HG02798 (cell line): ENCODE measurements at regions not wholly inside any gene's neighbourhood (a gene's known extent, or its start where the extent isn't known, plus 50 kb on each side); places are given as distances from the start of the nearest gene placed in this dataset.

Experiments used
- ATAC-seq: cut with Tn5 transposase; IDR thresholded peaks from one replicate; pipeline ENCODE4 v1.9.1; 2021; ENCODE audit warnings: mild to moderate bottlenecking; ENCODE audit not compliant: unreplicated experiment, poor library complexity

DNA sequence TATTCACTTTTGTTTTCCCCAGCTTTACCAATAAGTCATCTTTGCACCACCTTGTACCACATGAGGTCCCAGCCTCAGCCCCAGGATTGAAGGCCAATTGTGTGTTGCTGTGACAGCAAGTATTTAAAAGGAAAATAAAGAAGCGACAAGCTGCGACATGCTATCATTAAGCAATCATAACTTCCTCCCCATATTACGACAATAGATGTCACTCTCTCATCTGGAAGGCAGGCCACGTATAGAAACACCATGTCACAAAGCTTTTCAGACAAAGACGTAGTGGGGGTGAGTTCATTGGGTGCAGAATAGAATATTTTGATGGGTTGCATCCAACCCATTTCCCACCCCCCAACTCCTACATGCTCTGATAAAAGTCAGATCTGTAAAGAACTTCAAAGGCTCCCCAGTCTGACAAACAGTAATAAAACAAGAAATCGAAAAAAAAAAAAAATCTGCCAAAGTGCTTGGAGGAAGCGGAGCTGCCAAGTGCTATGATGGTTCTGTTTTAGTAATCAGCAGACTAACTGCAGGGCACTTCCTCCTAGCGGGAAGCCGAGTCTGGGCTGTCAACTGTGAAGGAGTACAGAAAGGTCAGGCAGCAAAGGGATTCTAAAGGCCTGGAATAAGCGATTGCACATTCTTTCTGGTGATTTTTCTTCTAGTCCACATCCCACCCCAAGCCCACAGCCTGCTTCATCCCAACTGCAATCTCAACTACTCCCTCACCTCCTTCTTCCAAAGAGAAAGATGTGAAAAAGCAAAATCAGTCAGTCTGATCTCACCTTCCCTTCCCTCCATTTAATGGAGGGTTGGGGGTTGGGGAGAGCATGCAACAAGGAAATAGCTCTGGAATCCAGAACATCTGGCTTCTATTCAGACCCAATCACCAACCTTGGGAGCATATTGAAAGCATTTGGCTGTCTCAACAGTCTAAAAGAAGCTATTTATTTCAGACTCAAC, 131.4 kb upstream of the UBASH3B start:
- ATAC-seq: no peak

DNA sequence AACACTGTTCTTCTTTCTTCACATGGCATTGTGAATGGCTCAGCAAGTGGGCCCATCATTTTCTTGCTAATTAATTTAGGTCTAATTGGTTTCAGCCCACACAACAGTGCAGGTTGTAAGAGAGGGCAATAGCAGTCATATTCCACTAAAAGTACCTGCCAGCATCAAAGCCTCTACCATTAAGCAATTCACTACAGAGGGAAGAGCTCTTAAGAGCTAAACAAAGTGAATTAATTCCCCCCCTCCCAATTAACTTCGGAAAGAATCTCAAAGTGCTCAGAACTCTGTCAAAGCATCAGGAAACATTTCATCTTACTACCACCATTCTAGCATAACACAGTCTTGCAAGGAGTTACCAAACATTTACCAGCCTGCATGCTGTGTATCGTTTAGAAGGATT, 133.9 kb upstream of the UBASH3B start:
- ATAC-seq: no peak

DNA sequence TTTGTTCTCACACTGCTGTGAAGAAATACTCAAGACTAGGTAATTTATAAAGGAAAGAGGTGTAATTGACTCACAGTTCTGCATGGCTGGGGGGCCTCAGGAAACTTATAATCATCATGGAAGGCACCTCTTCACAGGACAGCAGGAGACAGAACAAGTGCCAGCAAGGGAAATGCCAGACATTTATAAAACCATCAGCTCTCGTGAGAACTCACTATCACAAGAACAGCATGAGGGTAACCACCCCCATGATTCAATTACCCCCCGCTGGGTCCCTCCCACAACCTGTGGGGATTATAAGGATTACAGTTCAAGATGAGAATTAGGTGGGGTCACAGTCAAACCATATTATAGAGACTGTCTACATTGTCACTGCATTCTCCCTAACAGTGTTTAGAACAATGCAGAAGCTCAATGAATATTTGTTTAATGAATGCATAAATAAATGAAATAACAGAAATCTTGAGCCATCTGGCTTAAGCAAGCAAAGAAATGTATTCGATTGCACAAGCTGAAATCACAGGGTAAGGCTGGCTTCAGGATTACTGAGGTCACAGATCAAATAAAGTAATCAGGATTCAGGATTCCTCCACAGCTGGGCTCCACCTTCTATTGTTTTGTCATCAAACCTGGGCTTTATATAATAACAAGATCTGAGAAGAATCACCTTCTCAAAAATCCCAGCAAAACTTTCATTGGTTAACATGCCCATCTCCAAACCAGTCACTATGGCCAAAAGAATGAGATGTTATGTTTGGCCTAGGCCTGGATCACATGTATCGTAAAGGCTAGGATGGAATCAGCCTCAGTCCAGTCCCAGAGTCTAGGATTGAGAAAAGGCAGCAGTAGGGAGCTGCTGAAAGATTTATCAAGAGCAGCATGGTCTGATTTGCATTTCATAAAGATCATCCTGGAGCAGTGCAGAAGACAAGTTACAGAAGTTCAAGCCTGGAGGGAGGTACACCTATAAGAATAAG, 137.8 kb upstream of the UBASH3B start:
- ATAC-seq: no peak

DNA sequence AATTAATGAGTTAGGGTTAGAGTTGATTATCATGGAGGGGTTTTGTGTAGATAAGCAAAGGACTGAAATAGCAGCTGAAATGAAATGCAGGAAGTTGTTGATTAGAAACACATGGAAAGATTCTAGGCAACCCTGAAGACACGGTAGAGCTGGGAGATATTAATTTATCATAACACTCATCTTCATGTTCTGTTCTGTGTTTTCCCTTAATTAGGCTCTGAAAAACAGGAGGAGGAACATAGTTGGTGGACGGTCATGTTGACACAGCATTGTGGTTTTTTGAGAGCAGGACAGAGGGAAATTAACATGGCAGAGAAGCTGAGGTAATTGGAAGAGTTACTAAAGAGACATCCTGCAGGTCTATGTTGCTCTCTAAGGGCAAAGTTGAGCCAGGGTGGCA, 138.8 kb upstream of the UBASH3B start:
- no peak for ATAC-seq

DNA sequence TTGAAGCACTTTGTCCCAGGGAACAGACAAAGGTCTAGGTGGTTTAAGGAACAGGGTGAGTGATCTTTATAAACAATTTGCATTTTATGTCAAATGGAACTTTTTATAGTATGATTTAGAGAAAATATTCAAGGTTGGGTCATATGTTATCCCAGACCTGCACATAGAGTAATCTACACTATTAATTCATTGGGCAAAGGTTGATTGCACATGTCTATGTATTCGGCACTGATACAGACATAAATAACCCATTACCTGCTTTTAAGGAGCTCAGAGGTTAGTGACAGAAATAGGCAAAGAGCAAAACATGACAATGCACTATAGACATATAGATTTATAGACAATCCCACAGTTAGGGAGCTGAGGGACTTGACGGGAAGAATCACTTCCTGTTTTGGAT, 141.5 kb upstream of the UBASH3B start:
- no peak for ATAC-seq

DNA sequence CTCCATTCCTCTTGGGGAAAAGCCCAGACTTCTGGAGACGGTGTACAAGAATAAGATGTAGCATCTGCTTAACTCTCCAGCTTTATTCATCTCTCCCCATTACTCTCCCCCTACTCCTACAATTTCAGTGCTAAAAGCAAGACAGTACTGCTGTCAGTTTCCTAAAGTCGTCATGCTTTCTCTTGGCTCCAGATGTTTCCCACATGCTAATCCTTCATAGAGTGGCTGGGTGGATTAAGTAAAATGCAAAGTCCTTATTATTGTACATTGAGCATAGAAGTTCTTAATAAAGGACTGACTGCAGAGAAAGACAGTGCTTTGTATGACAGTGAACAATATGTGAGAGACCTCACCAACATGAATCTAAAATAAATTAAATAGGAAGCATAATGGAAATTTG, 142.2 kb upstream of the UBASH3B start:
- no peak for ATAC-seq

DNA sequence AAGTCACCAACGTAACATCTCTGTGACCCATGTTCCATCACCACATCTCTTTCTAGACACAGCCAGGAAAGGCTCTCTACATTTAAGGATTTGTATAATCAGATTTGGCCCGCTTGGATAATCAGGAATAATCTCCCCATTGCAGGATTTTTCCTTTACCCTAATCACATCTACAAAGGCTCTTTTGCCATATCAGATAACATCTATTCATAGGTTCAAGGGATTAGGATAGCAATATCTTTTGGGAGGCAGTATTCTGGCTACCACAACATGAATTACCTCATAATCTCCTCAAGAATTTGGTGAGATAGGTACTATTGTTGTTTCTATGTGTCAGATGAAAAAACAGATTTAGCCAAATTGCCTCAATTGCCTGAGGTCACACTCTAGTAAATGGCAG, 142.8 kb upstream of the UBASH3B start:
- ATAC-seq: no peak

DNA sequence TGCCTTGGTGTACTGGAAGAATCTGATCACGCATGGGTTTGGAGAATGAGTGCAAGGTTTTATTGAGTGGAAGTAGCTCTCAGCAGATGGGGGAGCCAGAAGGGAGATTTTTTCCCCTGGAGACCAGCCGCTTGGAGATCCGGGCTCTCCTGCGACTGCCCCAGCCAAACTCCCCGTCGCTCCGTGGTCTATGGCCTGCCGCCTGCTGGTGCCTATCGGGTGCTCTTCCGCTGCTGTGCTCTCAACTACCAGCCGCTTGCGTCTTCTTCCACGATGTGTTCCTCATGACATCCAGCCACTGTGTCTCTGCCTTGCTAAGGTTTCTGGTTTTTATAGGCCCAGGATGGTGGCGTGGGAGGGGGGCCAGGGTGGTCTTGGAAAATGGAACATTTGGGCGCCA, 145.6 kb upstream of the UBASH3B start:
- no peak for ATAC-seq

DNA sequence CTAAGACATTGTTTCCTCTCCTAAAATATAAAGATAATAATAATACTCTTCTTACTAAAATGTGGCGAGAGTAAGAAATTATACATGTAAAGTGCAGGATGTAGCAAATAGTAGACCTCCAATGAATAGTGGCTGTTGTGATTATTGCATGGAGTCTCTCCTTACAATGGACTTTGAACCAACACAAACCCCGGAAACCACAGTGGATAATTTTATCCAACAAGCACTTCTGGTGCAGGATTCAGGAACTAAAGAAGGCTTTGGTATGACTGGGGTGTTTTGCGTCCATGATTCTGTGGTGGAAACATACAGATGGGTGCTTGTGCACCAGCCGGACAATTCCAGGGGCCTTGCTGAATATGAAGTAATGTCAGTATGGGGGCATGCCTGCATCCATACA, 146.4 kb upstream of the UBASH3B start:
- ATAC-seq: no peak

DNA sequence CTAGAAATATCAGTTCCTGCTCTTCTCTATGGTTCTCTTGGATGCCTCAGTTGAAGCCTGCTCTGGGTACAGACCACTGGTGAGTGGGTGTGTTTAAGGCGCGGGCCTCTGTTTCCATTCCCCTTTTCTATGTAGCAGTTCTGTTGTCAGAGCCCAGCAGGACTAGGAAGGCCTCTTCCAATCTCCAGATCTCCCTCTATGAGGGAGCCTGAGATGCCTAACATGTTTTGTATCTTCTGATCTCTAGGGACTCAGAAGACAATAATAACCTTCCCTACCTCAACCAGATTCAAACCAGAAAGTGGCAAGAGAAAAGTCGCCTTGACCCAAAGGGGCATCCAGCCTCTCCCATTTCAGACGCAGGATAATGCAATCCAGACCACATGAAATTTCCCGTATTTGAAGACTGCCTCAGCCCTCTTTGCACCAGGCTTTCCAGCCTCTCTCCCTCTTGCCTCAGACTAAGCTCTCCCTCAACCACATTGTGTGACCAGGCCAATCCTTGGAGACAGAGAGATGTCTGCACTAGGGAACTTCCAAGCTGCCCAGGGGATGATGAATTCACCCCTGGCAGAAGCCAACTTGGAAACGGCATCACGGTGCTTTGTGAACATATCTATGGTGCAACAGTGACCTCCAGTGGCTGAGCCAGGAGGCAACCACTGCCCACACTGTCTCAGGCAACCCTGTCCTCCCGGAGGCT, 150.1 kb upstream of the UBASH3B start:
- ATAC-seq: peak; percentile 76

DNA sequence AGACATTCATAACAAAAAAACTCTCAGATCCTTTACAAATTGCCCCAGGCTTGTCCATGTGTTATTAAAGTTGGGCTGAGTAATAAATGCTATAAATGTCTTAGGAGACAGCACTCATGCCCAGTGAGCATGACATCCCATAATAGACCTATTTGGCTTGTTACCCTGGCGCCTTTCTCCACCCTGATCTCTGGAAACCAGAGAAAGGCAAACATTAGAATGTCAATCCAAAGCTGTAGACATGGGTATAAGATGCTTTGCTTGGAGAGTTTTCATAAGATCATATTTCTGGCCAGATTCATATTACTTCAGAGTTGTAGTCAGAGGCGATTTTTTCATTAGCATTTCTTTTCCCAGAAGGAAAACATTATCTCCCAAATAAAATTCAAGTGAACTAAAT, 161.3 kb upstream of the UBASH3B start:
- no peak for ATAC-seq

DNA sequence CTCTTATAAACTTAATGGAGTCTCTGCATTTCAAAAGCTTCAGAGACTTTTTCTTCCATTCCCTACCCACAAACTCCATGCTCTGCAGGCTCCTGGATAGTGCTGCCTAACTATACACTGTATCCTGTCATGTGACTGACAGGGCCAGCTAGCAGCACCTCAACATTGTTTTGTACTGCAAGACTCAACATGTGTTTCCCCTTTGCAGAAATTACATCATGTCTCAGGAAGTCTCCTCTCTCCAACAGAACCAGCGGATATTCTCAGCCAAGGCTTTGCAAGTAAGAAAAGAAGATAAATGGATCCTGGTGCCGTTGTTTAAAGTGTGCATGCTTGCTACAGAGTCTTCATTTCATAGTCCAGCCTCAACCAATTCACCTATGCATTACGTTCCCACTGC, 164.0 kb upstream of the UBASH3B start:
- no peak for ATAC-seq

DNA sequence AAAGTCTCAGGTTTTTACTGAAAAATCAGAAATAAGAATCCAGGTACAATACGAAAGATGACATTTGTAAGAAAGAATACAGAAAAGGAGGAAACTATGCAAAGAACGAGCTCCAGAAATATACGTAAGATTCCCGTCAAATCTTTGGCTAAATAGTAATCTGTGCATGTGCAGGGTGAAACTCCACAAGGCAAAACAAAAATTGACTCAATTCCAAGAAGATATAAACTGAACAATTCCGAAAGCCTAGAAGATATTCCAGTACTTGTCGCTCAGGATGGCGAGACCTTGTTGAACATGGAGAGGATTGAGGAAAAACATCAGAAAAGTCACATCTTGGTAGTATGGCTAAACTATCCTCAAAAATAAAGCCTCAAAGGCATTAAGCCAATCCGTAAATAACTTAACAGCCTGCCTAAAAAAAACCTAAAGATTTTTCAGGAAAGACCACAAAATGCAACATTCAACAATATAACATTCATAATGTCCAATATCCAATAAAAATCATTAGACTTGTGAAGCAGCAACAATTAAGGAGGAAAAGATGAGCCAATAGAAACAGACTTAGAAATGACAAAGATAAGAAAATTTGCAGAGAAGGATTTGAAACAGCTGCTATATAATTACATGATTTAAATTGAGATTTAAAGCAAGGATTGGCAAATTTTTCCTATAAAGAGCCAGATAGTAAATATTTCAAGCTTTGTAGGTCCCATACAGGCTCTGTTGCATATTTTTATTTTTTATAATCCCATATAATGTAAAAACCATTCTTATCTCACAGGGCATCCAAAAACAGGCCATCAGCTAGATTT, 166.4 kb upstream of the UBASH3B start:
- ATAC-seq: no peak

DNA sequence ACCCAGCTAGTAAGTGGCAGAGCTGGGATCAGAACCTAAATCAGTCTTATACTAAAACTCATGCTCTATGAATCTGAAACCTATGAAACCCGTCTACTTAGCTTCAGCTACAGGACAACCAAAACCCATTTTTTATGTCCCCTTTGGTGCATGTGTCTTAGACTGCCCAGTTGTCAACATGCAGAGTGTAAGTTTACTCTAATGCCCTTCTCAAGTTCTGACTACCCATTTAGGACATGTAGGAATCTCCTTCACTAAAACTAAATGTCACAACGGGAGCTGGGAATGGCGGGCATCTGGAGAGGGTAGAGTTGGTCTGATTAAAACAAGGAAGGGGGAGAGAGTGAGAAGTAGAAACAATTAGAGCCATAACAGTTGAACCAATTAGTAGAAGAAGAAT, 167.9 kb upstream of the UBASH3B start:
- ATAC-seq: no peak

DNA sequence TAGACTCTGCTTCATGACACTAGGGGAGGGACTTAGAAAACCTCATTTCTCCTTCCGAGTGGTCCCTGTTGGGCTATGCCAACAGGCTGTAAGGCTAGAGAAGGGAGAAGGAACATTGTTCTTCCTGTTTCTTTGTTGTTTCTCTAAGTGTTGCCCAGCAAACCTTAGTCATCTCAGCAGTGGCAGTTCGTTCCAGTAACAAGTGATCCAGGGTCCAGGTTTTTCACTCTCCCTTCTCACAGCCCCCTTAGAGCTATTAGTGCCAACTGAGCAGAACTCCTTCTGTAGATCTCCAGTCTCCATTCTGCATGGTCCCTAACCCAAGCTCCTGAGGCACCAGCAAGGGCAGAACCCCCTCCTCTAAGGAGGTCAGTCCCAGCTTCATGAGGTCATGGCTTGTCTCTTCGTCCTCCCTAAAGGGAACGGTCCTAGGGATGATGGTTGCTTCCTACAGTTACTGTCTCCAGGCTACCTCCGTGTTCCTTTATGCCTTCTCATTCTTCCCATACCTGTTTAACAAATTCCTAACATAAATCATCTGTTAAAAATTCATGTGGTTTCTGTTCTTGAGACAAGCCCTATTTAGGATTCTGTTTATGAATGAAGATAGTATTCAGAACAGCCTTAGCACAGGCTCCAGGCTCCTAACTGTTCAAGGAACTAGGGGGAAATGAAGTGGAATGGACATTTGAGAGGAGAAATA, 168.6 kb upstream of the UBASH3B start:
- ATAC-seq: no peak

DNA sequence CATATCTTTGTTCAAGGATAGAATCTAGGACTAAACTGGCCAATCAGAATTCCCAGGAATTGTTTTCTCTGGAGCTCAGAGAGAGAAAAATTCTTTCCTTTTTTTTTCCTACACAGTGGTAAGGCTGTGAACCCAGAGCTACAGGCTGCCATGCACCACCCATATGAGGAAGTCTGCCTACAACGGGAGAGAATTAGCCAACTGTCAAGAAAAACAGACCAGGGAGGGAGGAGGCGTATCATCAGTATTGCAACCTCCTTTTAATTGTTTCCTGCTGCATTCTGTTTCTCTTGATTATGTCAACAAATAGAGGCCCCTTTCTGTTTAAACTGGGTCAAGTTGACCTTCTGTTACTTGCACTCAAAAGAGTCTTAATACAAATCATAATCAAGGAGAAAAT, 176.5 kb upstream of the UBASH3B start:
- ATAC-seq: no peak

DNA sequence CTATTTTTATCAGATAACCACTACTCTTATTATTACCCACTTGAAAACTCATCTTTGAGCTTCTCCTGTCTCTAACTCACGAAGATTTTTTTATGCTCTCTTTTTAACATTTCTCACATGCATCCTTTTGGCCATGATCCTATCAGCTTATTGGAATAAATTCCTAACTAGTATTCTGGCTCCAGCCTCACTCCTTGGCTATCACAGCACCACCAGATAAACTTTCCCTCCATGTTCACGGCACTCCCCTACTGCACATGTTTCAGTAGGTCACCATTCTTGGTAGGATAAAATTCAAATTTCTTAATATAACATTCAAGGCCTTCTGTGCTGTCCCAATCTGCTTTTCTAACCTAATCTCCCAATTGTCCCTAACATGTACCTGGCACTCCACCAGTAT, 186.6 kb upstream of the UBASH3B start:
- no peak for ATAC-seq

DNA sequence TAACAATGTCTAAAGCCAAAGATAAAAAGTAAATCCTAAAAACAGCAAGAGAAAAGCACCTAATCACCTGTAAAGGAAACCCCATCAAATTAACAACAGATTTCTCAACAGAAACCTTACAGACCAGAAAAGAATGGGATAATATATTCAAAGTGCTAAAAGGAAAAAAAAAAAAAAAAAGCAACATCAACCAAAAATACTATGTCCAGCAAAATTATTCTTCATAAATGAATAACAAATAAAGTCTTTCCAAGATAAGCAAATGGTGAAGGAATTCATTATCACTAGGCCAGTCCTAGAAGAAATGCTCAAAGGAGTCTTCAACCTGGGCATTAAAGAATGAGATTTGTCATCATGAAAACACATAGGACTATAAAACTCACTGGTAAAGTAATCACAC, 192.0 kb upstream of the UBASH3B start:
- no peak for ATAC-seq

DNA sequence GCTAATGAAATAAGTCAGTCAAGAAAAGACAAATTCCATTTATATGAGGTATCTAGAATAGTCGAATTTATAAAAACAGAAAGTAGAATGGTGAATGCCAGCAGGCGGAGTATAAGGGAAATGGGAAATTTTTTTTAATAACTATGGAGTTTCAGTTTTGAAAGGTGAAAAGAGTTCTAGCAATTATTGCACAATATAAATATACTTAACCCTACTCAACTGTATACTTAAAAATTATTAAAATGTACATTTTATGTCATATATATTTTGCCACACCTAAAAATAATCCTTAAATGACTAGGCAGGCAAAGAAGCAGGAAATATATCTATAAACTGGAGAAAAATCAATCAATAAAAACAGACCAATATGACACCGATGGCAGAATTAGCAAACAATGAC, 196.5 kb upstream of the UBASH3B start:
- ATAC-seq: no peak
